ENCODE measurements at regions not wholly inside any gene's neighbourhood (a gene's known extent, or its start where the extent isn't known, plus 50 kb on each side); places are given as distances from the start of the nearest gene placed in this dataset.
"Not testable (repeated sequence)": the region's sequence is repeated elsewhere in the genome, so short reads cannot be mapped to it uniquely, and the experiment has no call there.

DNA sequence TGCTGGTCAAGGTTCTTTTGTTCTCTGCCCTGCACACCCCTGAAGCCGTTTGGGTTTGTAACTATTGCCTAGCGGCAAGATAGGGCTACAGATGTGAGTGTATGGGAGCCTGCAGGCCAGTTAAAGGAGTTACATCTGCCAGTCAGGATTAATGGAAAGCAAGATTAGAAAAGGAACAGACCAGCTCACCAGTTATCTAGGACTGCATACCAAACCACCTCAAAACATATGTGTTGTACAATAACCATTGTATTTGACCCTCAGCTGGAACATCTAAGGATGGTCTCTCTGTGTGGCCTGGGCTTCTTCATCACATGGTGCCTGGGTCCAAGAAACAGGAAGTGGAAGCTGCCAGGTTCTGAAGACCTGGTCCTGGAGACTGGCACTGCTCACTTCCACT lies 52.5 kb upstream of the FBXO28 start:
- no peak for DNase-seq (ENCODE audit: low read depth in 3 of 3)

DNA sequence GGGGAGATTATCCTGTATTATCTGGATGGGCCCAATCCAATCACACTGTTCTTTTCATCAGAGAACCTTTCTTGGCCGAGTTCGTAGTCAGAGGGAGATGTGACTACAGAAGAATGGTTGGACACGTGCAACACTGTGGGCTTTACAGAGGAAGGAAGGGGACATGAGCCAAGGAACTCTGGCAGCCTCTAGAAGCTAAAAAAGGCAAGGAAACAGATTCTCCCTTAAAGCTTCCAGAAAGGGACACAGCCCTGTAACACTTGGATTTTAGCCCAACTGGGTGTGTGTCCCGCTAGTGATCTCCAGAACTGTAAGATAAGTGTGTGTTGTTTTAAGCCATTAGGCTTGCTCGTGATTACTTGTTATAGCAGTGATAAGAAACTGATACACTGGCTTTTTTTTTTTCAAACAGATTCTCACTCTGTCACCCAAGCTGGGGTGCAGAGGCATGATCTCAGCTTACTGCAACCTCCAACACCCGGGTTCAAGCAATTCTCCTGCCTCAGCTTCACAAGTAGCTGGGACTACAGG lies 53.9 kb upstream of the FBXO28 start:
- DNase-seq (ENCODE audit: low read depth in 3 of 3), result no peak

DNA sequence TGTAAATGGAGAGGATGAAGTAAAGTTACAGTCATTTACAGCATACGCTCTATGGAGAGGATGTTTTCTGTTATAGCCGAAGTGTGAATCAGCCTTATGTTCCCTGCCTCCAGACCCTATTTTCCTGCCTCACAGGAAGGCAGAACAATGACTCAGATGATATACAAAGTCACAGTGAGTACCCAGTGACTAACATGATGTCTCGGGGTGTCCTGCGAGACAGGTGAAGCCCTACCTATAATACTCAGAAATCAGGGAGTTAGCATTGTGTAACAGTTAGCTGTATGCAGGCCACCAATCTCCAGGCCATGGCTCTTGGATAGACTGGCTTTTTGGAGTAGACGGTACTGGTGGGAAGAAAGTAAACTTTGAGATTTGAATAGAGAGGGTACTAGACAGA lies 55.6 kb upstream of the FBXO28 start:
- DNase-seq (ENCODE audit: low read depth in 3 of 3), result no peak

DNA sequence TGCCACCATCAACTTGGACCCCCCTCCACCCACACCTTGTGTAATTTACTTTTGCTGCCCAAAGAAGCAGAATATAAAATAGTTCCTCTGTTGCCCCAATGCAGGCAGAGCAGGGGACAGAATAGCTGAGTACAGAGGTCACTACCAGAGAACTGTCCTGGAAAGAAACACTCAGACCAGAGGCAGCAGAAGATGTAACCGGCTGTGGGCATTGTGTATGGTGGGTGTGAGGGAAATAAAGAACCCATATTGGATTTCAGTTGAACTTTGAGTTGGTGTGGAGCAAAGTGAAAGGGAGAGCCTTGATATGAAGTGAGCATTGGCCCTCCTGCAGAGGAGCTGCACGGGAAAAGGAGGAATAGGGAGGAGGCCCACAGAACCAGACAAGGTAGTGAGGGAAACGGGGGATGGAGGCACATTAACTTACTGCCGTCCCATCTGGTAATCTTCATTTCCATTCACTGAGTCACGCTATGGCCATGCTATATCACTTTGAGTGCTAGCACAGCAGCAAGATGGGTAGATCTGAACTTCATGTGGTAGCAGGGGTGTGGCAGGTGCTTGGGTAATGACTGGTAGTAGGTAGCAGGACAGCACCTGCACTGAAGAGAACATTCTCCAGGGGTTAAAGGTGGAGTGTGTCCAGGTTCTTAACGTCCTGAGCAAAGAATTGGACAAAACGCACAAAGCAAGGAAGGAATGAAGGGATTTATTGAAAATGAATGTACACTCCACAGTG lies 56.3 kb upstream of the FBXO28 start:
- DNase-seq (ENCODE audit: low read depth in 3 of 3), result no peak

DNA sequence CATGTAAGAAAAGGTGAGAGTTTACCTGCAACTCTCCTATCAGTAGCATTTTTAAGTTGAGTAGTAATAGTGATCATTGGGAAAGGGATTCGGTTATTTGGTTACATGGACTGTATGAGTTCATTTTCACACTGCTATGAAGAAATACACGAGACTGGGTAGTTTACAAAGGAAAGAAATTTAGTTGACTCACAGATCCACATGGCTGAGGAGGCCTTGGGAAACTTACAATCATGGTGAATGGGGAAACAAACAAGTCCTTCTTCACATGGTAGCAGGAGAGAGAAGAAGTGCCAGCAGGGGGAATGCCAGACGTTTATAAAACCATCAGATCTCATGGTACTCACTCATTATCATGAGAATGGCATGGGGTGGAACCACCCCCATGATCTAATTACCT lies 59.3 kb upstream of the FBXO28 start:
- DNase-seq (ENCODE audit: low read depth in 3 of 3), result no peak

DNA sequence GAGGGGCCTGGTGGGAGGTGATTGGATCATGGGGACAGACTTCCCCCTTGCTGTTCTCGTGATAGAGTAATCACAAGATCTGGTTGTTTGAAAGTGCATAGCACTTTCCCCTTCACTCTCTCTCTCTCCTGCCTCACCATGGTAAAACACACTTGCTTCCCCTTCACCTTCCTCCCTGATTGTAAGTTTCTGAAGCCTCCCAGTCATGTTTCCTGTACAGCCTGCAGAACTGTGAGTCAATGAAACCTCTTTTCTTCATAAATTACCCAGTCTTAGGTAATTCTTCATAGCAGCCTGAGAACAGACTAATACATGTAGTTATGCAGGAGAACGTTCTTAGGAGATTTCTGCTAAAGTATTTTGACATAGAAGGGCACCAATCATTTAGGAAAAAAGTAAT lies 59.9 kb upstream of the FBXO28 start:
- no peak for DNase-seq (ENCODE audit: low read depth in 3 of 3)

DNA sequence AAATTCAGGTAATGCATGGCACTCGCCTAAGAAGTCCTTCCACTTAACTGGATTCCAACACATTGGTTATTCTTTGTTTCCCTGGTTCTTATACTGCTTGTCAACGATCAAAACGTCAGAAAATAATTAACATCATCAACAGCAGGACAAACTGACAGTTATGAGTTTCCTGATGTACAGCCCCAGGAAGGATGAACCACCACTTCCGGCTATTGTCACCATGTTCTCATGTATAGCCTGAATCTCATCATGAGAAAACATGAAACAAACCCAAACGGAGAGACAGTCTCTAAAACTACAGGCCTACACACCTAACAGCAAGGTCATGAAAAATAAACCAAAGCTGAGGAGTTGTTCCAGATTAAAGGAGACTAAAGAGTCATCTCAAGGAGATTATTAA lies 60.5 kb upstream of the FBXO28 start:
- no peak for DNase-seq (ENCODE audit: low read depth in 3 of 3)

DNA sequence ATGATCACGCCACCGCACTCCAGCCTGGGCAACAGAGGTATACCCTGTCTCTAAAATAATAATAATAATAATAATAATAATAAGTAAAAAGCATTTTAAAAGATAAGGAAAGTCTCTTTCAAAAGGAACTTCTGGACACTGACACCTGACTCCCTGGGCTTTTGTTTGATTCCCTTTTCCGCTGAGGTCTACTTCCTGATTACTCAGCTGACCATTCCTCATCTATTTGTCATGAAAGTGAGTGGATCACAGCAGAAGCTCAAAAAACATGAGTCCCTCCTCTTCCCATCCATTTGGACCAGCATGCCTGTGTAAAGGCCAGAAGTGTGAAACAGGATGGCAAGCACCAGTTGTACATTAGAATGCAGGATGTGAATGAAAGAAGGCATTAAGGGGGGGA lies 61.1 kb upstream of the FBXO28 start:
- no peak for DNase-seq (ENCODE audit: low read depth in 3 of 3)

DNA sequence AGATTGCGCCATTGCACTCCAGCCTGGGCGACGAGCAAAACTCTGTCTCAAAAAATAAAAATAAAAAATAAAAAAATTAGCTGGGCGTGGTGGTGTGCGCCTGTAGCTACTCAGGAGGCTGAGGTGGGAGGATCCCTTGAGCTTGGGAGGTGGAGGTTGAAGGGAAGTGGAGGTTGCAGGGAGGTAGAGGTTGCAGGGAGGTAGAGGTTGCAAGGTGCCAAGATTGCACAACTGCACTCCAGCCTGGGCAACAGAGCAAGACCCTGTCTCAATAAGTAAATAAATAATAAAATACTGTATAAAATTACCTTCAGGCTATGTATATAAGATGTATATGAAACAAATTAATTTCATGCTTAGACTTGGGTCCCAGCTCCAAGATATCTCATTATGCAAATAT lies 62.1 kb upstream of the FBXO28 start:
- DNase-seq (ENCODE audit: low read depth in 3 of 3), result not testable (repeated sequence)

DNA sequence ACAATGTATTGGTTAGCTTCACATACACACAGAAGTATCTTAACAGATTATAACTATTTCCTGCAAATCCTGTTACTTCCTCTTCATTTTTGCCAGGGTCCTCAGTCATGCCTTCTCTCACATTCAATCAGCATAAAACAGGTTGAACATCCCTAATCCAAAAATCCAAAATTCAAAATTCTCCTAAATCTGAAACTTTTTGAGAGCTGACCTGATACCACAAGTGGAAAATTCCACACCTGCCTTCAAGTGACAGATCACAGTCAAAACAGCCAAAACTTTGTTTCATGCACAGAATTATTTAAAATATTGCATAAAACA lies 62.9 kb upstream of the FBXO28 start:
- no peak for DNase-seq (ENCODE audit: low read depth in 3 of 3)

DNA sequence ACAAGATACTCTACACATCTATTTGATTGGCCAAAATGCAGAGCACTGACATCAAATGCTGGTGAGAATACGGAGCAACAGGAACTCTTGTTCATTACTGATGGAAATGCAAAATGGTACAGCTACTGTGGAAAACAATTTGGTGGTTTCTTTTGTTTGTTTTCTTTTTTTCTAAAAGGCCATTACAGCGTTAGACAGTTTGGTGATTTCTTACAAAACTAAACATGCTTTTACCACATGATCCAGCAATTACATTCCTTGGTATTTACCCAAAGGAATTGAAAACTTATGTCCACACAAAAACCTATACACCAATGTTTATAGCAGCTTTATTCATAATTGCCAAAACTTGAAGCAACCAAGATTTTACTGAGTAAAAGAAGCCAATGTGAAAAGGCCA lies 66.4 kb upstream of the FBXO28 start:
- DNase-seq (ENCODE audit: low read depth in 3 of 3), result no peak

DNA sequence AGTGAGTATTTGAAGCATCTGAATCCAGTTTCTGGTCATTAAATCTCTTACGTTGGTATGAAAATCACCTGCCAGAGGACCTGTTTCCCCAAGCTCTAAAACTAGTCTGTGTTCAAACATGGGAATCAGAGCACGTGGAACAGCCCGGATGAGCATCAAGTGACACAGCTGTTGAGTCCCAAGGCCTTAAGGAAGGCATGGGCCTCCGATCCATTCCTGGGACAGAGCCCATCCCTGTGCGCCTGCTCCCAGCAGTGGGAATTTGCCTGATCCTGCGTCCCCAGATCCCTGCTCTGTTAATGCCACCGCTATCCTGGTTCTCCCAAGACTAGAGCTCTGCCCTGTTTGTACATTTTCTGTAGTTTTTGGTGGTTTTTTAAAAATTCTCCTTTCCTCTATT lies 68.4 kb upstream of the FBXO28 start:
- no peak for DNase-seq (ENCODE audit: low read depth in 3 of 3)

DNA sequence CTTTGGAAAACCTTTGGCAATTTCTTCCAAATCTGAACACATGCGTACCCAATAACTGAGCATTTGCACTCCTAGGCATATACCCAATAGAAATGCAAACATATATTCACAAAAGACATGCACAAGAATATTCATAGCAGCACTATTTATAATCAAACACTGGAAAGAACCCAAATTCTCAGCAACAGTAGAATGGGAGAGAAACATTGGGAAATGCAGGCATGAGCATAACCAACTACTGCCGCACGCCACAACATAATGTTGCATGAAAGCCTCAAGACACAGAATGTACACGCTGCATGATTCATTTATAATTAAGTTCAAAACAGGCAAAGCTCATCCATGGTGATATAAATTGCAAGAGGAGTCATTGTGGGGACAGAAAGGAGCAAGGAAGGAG lies 69.5 kb upstream of the FBXO28 start:
- no peak for DNase-seq (ENCODE audit: low read depth in 3 of 3)

DNA sequence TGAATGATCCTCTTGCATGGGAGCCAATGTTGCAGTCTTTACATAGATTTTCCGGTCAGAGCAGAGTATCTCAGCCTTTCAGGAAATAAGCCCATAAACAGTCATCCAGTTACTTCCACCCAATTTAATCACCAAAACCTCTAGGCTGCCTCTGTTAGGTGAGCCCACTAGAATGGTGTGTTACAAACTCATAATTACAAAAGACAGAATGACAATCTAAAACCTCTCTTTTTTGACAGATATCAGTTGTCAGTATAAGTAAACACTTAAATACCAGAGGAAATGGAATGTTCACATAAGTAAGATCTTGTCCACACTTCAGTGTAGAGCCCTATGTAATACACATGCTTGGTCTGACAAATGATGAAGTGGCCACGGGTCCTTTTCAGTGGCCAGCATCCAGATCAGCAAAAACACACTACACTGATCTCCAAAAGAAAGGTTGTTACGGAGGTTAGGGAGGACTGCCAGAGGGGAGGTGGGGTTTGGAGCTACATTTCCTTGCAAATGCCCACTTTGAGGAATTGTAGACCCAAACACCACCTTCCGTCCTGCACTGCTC lies 71.3 kb upstream of the FBXO28 start:
- DNase-seq (ENCODE audit: low read depth in 3 of 3), result no peak

DNA sequence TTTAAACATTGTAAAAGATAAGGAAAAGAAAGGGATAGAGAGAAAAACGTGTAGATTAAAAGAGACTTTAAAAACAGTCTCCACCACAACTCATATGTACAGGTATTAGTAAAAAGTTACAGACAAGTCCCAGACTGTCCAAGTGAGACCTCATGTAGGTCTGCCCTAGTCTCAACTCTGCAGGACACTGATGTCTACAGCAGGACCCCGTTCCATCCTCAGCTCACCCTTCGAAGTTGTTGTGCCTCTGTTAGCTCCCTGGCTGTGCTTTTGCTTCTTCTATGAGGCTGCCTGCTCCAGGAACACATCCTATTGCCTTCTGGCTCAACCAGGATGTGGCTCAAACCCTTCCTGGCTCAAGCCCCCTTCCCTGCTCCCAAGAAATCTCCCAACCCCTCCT lies 72.9 kb upstream of the FBXO28 start:
- DNase-seq (ENCODE audit: low read depth in 3 of 3), result no peak

DNA sequence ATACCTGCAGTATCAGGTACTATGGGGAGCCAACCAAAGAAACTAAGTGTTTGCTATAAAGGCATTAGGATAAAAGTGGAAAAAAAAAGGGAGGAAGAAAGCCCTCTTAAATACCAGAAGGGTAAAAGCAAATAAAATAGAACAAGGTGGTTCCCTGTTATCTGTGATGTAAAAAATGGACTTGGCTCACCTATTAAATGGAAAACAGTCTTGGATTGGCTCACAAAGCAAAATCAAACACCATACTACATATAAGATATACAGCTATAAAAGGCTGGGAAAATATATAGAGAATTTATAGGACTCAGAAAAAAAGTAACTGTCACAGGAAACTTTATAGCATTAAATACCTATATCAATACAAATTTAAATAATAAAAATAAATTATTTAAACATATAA lies 73.5 kb upstream of the FBXO28 start:
- not testable (repeated sequence) for DNase-seq (ENCODE audit: low read depth in 3 of 3)

DNA sequence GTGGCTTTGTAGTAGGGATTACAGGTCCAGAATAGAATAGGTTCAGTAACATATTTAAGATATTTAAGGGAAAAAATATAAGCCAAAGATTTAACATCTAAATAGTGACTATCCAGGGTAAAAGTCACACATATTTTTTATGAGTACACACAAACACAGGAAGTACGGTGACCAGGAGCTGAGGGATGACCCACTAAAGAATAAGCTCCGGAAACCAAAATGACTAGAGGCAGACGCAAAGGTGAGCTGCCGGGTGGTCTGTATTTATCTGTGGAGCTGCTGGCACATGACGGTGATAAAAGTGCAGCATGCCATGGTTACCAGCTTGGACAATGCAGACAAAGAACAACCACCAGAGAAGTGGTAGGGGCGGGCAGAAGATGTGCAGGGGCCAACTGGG lies 73.9 kb upstream of the FBXO28 start:
- DNase-seq (ENCODE audit: low read depth in 3 of 3), result not testable (repeated sequence)

DNA sequence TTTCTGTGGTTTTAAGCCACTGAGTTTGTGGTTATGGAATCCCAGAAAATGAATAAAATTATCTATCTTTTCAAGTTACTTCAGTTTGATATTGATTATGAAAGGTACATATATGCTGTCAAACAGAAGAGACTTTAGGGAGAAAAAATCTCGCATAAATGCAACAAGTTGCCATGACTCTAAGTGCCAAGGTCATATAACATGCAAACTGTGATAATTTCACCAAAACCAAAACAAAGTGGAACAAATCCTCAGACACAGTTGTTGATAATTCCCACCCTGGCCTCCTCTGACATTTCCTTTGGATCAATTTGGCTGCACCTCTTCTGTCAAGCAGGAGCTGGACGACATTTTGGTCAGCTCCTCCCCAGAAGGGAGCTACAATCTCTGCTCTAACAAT lies 75.1 kb upstream of the FBXO28 start:
- not testable (repeated sequence) for DNase-seq (ENCODE audit: low read depth in 3 of 3)

DNA sequence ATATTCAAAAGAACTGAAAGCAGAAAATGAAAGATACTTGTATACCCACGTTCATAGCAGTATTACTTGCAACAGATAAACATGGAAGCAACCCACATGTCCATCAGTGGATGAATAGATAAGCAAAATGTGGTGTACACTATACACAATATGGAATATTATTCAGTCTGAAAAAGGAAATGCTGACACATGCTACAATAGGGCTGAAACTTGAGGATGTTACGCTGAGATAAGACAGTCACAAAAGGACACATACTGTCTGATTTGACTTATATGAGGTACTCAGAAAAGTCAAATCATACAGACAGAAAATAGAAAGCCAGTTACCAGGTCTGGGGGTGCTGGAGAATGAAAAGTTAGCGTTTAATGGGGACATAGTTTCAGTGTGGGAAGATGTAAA lies 76.5 kb upstream of the FBXO28 start:
- DNase-seq (ENCODE audit: low read depth in 3 of 3), result not testable (repeated sequence)

DNA sequence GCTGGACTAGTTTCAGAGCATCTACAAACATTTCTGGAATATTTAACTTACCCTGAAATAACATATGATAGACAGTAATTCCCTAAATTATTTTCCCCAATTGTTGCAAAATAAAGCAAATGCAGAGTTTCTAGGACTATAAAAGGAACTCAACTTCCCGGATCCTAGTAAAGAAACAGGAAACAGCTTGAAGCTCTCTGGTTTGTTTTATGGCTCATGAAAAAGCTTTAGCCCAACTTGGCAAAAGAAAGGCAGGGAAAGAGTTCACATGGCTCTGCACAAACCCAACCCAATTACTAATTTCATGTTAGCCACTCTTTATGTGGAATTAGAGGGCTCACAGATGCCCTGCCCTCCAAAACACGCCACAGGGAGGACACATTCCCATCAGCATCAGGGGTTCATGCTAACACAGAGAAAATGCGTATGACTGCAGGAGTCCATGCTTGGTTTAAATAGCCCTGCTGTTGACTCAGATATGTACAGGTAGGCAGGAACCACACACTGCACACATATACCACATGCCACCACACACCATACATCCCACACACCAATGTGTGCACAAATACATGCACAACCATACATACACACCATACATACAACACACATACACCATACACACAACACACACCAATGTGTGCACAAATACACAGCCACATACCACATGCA lies 81.2 kb upstream of the FBXO28 start:
- DNase-seq (ENCODE audit: low read depth in 3 of 3), result not testable (repeated sequence)

DNA sequence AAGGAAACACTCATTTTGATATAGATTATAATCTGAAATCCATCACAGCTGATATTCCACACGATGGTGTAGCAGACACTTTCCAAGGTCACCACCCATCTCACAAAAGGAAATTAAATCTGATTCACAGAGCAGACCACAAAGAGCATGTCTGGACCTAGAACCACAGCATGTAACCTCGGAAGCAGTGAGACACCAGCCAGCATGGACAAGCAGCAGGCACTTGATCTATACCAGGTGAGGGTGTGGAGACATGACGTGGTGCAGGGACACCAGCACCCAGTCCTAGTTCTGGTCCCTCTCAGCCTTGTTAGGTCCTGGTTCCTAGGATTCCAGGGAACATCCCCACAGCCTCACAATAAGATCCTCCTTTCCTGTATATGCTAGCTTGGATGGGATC lies 81.9 kb upstream of the FBXO28 start:
- not testable (repeated sequence) for DNase-seq (ENCODE audit: low read depth in 3 of 3)

DNA sequence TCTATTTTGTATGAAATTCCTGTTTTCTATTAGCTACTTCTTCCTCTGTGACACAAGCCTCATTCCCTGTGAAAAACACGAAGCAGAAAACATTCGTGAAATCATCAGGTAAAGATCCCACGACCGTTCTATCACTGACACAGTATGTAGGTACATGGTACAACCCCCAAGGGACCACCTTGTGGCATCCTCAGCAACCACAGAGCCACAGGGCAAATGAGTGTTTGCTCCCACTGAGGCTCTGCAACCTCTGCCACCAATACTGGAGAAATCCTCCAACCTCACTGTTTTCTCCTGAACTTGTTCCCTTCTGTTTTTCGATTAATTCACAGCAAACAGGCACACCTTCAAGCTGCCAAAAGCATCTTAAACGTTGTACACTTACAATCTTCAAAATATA lies 83.7 kb upstream of the FBXO28 start:
- DNase-seq (ENCODE audit: low read depth in 3 of 3), result not testable (repeated sequence)

Measured in stimulated activated CD4-positive, alpha-beta T cell treated with anti-CD3 and anti-CD28 coated beads, TNF-alpha, amount 100 ng/mL, for 4 hours (primary cell).